Fibroblast of villous mesenchyme (primary cell): ENCODE measurements at regions not wholly inside any gene's neighbourhood (a gene's known extent, or its start where the extent isn't known, plus 50 kb on each side); places are given as distances from the start of the nearest gene placed in this dataset.
A peak's percentile ranks its signal among the peaks of the same experiment; 100 is the strongest.

Experiments
- DNase-seq: peaks from one replicate; pipeline ENCODE4 v3.0.0-alpha.2; 2010; ENCODE audit warnings: low read depth
- H3K4me3 ChIP-seq: 2 replicates; pipeline ENCODE4 v1.5.1; 2011; ENCODE audit warnings: low read depth, mild to moderate bottlenecking, low read length
- TF ChIP-seq, protein P1 (sequence below): IDR thresholded peaks from 2 replicates; pipeline ENCODE4 v1.5.1; 2012; ENCODE audit warnings: low read depth, mild to moderate bottlenecking, low read length; ENCODE audit not compliant: insufficient read depth

DNA sequence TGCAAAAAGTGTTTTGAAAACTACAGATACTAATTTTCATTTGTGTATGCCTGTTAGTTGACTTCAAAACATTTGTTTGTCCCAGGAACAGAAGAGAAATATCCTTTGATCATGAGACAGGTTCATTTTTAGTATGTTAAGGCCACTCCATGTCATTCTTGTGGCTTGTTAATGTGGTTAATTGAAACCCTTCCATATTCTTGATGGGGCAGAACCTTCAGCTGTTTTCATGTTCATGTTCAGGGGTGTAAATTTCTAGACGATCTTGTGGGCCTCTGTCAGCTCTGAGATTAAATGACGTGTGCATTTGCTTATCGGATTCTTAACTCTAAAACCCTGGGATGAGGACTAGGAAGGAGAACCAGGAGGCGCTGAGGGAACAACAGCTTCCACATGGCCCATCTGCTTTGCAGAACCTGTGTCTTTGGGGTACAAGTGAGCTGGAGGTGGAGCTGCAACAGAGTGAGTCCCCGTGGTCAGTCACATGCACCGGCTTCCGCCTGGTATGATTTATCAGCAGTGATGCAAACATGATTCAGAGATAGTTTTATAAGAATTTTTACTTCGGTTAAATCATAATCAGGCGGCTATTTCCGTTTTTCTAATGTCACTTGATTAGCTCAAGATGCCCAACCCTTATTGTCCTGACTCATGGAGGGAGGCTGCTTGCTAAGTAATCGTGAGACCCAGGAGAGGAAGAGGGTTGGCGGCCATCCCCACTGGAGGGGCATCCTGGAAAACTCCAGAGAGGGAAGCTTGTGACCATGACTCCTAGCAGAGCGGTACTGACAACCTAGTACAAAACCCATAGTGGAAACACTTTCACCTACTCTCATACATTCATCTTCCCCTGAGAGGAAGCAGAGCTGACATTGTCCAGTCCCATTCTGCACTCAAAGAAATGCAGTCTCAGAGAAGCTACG lies 138.4 kb downstream of the C9orf152 start:
- H3K4me3 ChIP-seq, result no peak overlapping the region
- peak; percentile 95 for DNase-seq
- TF ChIP-seq, protein P1, sequence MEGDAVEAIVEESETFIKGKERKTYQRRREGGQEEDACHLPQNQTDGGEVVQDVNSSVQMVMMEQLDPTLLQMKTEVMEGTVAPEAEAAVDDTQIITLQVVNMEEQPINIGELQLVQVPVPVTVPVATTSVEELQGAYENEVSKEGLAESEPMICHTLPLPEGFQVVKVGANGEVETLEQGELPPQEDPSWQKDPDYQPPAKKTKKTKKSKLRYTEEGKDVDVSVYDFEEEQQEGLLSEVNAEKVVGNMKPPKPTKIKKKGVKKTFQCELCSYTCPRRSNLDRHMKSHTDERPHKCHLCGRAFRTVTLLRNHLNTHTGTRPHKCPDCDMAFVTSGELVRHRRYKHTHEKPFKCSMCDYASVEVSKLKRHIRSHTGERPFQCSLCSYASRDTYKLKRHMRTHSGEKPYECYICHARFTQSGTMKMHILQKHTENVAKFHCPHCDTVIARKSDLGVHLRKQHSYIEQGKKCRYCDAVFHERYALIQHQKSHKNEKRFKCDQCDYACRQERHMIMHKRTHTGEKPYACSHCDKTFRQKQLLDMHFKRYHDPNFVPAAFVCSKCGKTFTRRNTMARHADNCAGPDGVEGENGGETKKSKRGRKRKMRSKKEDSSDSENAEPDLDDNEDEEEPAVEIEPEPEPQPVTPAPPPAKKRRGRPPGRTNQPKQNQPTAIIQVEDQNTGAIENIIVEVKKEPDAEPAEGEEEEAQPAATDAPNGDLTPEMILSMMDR, result no peak

DNA sequence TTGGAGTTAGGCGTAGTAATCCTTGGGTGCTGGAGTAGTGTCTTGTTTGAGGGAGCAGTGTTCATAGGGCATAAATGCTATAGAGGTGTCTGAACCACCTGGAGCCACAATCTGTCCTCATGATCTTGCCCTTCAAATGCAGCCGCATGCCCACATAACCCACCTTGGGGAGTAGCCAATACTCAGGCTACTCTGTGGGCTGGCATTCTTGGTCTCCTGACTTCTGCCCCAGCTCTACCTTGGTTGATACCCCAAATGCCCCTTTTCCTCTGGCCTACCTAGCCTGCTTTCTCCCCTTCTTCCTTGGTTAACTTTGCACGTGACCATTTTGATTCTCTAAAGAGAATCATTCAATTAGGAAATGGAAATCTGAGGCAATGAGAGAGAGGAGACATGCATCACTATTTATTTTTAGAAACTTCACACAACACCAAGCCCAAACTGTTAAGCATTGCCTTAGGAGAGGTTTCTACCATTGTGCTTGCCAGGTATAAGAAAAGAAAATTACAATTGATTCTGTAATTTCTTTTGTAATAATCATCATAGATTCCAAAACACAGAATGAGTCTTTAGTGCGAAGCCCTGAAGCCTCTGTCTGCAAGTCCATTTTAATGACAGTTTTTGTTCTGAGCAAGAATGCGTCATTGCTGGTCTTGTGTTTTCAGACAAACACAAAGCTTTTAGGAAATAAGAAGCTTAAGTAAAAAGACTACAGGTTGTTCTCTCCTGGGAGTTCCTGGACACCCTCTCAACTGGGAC lies 135.2 kb downstream of the C9orf152 start:
- no peak overlapping the region for H3K4me3 ChIP-seq
- TF ChIP-seq, protein P1, result no peak
- DNase-seq, result no peak

DNA sequence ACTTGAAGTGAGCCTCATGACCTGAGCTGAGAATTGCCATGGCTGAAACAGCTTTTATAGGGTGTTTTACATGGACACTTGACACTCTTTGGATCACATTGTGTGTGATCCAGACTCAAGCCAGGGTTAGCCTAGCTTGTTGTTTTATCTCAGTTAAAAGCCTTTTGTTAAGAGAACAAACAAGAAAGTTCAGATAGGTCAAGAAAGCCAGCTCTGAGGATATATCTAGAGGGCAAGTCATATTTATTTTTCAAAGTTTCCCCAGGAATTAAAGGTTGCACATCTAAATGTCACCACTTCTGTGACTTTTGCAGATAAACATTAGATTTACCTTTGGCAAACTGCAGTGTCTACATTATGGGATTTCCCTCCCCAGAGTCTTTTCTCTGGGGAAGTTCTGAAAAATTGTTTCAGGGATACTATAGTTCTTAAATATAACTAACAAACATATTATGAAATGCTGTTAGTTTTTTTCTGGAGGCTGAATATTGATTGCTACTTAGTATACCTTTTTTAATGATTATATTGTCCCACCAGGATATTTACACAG lies 134.5 kb downstream of the C9orf152 start:
- no peak overlapping the region for H3K4me3 ChIP-seq
- TF ChIP-seq, protein P1, result no peak
- no peak for DNase-seq

DNA sequence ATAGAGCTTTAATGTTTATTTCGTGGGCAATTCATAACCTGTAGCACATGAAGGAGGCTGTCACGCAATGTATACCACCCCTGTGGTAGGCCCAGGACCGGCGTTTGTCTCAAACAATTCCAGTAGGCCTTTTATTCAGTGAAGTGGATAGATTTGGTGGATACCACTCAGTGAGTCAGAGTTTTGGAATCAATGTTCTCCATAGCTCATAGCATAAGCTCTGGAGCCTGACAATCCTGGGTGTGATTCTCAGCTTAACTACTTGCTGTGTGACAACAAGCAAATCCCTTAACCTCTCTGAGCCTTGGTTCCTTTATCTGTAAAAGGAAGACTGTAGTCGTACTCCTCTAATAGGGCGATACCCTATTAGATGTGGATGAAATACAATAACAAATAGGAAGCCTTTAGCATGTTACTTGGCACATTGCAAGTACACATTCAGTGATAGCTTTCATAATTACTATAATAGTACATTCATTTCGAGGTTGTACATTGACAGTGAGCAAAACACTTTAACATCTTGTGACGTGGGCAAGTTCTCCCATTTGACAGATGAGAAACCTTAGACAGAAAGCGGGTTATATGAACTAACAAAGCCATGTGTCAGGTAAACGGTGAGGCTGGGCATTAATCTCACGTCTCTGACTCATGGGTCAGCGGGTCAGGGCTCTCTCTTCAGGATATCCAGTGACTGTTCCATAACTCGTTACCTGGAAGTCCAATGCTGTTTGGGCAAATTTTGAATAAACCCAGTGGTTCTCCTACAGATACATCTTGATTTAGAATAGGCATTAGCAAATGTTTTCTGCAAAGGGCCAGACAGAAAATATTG lies 130.8 kb downstream of the C9orf152 start:
- TF ChIP-seq, protein P1, result no peak
- no peak overlapping the region for H3K4me3 ChIP-seq
- DNase-seq, result peak; percentile 64

DNA sequence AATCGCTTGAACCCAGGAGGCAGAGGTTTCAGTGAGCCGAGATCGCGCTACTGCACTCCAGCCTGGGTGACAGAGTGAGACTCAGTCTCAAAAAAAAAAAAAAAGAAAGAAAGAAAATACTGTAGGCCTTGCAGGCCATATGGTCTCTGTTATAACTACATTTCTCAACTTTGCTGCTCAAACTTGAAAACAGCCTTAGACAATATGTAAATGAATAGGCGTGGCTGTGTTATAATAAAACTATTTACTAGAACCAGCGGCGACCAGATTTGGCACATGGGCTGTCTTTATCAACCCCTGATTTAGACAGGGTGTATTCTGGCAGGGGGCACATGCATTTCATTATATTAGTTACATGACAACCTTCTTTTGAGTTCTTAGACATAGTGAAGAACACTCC lies 130.0 kb downstream of the C9orf152 start:
- TF ChIP-seq, protein P1, result no peak
- H3K4me3 ChIP-seq, result no peak overlapping the region
- peak; percentile 70 for DNase-seq

DNA sequence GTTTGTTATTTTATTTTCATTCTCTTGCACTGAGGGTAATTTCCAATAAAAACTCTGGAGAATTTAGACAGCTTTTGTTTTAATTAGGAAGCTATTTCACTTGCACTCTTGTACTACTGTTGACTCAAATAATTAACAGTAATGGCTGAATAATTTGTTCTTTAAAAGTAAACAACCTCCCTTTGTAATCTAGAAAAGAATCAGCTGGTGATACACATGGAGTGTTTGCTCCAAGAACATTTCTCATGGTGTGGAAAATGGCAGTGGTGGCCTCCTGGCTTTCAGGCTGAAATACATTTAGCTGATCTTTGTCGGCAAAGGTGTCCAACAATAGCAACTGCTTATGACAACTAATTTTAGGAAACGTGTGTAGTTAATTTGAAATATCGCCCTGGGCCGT lies 129.4 kb downstream of the C9orf152 start:
- TF ChIP-seq, protein P1, result no peak
- no peak overlapping the region for H3K4me3 ChIP-seq
- DNase-seq, result no peak
